ENCODE measurements at regions not wholly inside any gene's neighbourhood (a gene's known extent, or its start where the extent isn't known, plus 50 kb on each side); places are given as distances from the start of the nearest gene placed in this dataset.

DNA sequence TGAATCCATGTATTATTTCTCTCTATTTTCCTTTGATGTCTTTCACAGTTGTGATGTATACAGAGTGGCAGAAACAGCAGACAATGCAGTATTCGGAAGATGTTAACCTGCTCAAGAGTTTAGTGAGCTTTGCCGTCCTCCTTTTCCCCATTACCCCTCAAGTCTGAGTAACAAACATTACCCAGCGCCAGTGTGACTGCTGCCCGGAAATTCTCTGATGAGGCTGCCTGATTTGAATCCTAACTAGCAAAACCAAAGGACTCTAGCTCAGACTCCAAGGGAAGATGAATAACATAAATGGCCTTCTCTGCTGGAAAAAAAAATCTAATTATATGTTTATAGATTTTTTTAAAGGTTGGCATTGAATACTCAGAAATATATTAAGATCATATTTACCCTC is 247.3 kb upstream of the SOX21 start:
- intact Hi-C loops (cut with DNase I) = no loop called here
- Histone ChIP-seq H3K4me1 (no peaks in the 10 kb centered on the region), H3K9me3 (no peaks in the 10 kb centered on the region)

DNA sequence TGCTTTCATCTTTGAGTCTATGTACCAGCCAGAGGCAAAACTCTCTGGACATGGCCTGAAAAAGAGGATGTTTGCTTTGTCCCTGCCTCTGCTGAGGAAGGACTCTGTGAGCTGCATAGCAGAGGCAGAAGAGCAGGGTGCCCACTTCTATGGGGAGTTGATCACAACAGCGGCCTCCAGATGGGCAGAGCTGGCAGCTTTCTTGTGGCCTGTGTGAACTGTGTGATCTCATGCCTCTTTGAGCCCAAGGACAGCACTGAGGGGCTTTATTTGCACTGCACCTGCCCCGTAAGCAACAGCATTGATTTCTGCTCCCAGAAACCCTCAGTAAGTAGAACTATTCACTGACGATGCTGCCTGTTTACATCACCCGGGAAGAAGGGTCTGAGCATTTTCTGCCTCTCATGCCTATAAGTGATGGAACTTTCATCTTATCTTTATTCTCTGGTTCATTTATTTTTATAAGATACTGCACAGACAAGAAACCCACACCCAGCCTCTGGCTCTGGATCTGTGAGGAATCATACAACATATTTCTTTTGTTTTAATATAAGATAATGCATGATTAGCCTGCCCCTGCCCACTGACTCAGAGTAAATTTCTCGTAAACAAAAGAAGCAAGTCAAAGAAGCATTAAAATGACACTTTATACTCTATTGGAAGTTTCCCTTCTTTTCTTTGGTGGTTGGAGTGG is 244.2 kb upstream of the SOX21 start:
- DNase-seq (ENCODE audit: extremely low spot score in 2 of 2) = no peak
- Histone ChIP-seq H3K4me1 (no peaks in the 10 kb centered on the region), H3K27ac (no peak overlapping the region), H3K9me3 (no peaks in the 10 kb centered on the region), H3K36me3 (no peaks in the 10 kb centered on the region), H3K27me3 (no peaks in the 10 kb centered on the region), H3K4me3 (no peak overlapping the region)
- intact Hi-C loops (cut with DNase I) = no loop called here
- TF ChIP-seq POLR2AphosphoS5 (IDR thresholded peaks at IDR 0.05; ENCODE audit: insufficient read depth in 1 of 2, low read depth in 1 of 2) (no peak), POLR2A (IDR thresholded peaks at IDR 0.05) (no peak)
- TF ChIP-seq, protein P1, sequence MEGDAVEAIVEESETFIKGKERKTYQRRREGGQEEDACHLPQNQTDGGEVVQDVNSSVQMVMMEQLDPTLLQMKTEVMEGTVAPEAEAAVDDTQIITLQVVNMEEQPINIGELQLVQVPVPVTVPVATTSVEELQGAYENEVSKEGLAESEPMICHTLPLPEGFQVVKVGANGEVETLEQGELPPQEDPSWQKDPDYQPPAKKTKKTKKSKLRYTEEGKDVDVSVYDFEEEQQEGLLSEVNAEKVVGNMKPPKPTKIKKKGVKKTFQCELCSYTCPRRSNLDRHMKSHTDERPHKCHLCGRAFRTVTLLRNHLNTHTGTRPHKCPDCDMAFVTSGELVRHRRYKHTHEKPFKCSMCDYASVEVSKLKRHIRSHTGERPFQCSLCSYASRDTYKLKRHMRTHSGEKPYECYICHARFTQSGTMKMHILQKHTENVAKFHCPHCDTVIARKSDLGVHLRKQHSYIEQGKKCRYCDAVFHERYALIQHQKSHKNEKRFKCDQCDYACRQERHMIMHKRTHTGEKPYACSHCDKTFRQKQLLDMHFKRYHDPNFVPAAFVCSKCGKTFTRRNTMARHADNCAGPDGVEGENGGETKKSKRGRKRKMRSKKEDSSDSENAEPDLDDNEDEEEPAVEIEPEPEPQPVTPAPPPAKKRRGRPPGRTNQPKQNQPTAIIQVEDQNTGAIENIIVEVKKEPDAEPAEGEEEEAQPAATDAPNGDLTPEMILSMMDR (IDR thresholded peaks at IDR 0.05) = no peak

More for the DNA sequence above, 247.3 kb upstream of the SOX21 start:
- TF ChIP-seq, protein P1 (IDR thresholded peaks at IDR 0.05) = no peak
- H3K36me3 ChIP-seq = no peaks in the 10 kb centered on the region
- no peak overlapping the region for H3K4me3 ChIP-seq
- H3K27me3 ChIP-seq = no peaks in the 10 kb centered on the region
- no peak for DNase-seq (ENCODE audit: extremely low spot score in 2 of 2)
- no peak overlapping the region for H3K27ac ChIP-seq

DNA sequence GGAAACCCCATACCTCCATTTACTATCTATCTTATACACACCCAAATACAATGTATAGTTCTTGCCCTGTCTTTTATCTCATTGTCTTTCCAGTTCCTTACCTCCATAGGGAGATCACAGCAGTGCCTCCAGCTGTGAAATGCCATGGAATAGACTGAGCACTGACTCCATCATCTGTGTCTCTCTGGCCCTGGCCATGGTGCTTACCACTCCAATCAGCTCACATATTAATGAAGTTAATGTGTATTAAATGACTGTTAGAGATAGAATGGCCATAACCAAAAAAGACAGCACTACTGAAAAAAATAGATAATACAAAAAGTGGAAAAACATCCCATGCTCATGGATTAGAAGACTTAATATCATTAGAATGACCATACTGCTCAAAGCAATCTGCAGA is 240.4 kb upstream of the SOX21 start:
- H3K36me3 ChIP-seq = no peaks in the 10 kb centered on the region
- TF ChIP-seq POLR2A (IDR thresholded peaks at IDR 0.05) (no peak), POLR2AphosphoS5 (IDR thresholded peaks at IDR 0.05; ENCODE audit: insufficient read depth in 1 of 2, low read depth in 1 of 2) (no peak)
- H3K27ac ChIP-seq = no peak overlapping the region
- no peaks in the 10 kb centered on the region for H3K27me3 ChIP-seq
- no peak for DNase-seq (ENCODE audit: extremely low spot score in 2 of 2)
- intact Hi-C loops (cut with DNase I) = no loop called here
- H3K9me3 ChIP-seq = no peaks in the 10 kb centered on the region
- no peaks in the 10 kb centered on the region for H3K4me1 ChIP-seq
- H3K4me3 ChIP-seq = no peak overlapping the region

DNA sequence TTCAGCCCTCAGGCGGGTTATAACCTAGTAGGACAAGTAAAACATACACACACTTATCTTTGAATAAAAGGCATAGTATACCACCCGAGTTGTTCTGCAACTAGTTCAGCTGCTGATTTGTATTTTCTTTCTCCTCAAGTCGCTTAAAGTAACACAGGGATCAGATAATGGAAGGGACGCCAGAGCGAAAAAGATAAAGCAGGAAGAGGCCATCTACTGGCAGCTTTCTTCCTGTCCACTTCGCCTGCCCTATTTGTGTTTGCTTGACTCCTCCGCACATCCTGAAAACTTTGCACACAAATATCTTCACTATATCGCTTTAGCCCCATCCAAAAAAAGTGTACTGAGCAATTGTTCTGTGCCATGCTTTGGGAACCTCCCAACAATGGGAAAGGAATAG is 238.0 kb upstream of the SOX21 start:
- H3K36me3 ChIP-seq = no peaks in the 10 kb centered on the region
- no peak for DNase-seq (ENCODE audit: extremely low spot score in 2 of 2)

DNA sequence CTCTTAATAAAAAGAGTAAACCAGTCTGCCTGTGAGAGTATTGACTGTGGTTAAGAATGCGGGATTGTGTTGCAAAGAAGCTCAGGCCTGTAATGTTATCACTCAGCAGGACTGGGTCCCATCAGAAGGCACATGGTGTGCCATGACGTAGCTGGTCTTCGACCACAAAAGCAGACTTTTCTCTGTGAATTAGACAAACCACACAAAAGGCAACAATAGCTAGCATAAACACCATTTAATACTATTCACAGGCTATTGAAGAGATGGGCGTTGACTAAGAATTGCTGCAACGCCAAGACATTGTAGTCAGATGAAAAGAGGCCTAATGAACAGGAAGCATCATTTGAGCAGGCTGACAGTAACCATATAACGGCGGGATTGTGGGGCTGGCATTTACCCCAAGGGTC is 235.6 kb upstream of the SOX21 start:
- H3K27me3 ChIP-seq = no peaks in the 10 kb centered on the region
- intact Hi-C loops (cut with DNase I) = no loop called here
- H3K27ac ChIP-seq = no peak overlapping the region
- no peak for TF ChIP-seq POLR2A (IDR thresholded peaks at IDR 0.05)
- TF ChIP-seq, protein P1 (IDR thresholded peaks at IDR 0.05) = no peak
- no peak for TF ChIP-seq POLR2AphosphoS5 (IDR thresholded peaks at IDR 0.05; ENCODE audit: insufficient read depth in 1 of 2, low read depth in 1 of 2)
- no peak overlapping the region for H3K4me3 ChIP-seq
- no peaks in the 10 kb centered on the region for H3K4me1 ChIP-seq
- no peaks in the 10 kb centered on the region for H3K36me3 ChIP-seq
- H3K9me3 ChIP-seq = no peaks in the 10 kb centered on the region
- no peak for DNase-seq (ENCODE audit: extremely low spot score in 2 of 2)

More for the DNA sequence above, 238.0 kb upstream of the SOX21 start:
- H3K9me3 ChIP-seq = no peaks in the 10 kb centered on the region
- H3K4me1 ChIP-seq = no peaks in the 10 kb centered on the region
- H3K27me3 ChIP-seq = no peaks in the 10 kb centered on the region
- intact Hi-C loops (cut with DNase I) = no loop called here
- TF ChIP-seq, protein P1 (IDR thresholded peaks at IDR 0.05) = no peak
- H3K4me3 ChIP-seq = no peak overlapping the region
- no peak overlapping the region for H3K27ac ChIP-seq
